Activated naive CD4-positive, alpha-beta T cell treated with anti-CD3 and anti-CD28 coated beads, Interleukin-2, amount 10 ng/mL, durations not matched to agents 7 days and 5 days (primary cell): ENCODE measurements at regions not wholly inside any gene's neighbourhood (a gene's known extent, or its start where the extent isn't known, plus 50 kb on each side); places are given as distances from the start of the nearest gene placed in this dataset.

ENCODE experiments used
- CTCF ChIA-PET: fragments of 350-600 bp; sonication (Branson Sonifier 250); formaldehyde crosslinking; loops from one replicate; lab custom pipeline; 2021; ENCODE audit warnings: antibody characterized with exemption; lab: Charles Lee
- DNase-seq: peaks from one replicate; pipeline ENCODE4 v3.0.0-alpha.2; 2020
- H3K27ac Mint-ChIP-seq: one replicate; pipeline ENCODE4 v1.8.0; 2021; ENCODE audit warnings: mild to moderate bottlenecking, moderate library complexity, mixed read lengths
- H3K27me3 Mint-ChIP-seq: one replicate; pipeline ENCODE4 v1.8.0; 2021; ENCODE audit warnings: mild to moderate bottlenecking, mixed read lengths
- H3K36me3 Mint-ChIP-seq: one replicate; pipeline ENCODE4 v1.8.0; 2021; ENCODE audit warnings: mixed read lengths
- H3K4me1 Mint-ChIP-seq: one replicate; pipeline ENCODE4 v1.8.0; 2021; ENCODE audit warnings: mixed read lengths
- H3K4me3 Mint-ChIP-seq: one replicate; pipeline ENCODE4 v1.8.0; 2021; ENCODE audit warnings: mild to moderate bottlenecking, moderate library complexity, mixed read lengths
- H3K9me3 Mint-ChIP-seq: one replicate; pipeline ENCODE4 v1.8.0; 2021; ENCODE audit warnings: mixed read lengths

GRCh38 chr5:27705661-27706060, 667.3 kb upstream of the CDH9 start:
- CTCF ChIA-PET, result no interaction called here
- no peak overlapping the region for H3K27ac Mint-ChIP-seq
- no peak for DNase-seq
- H3K9me3 Mint-ChIP-seq, result peaks cover 7% of the 10 kb centered on the region
- H3K27me3 Mint-ChIP-seq, result no peaks in the 10 kb centered on the region
- no peaks in the 10 kb centered on the region for H3K4me1 Mint-ChIP-seq
- H3K36me3 Mint-ChIP-seq, result no peaks in the 10 kb centered on the region
- H3K4me3 Mint-ChIP-seq, result no peak overlapping the region

- no peak overlapping the region for H3K4me3 Mint-ChIP-seq
- no peaks in the 10 kb centered on the region for H3K4me1 Mint-ChIP-seq
- H3K36me3 Mint-ChIP-seq, result no peaks in the 10 kb centered on the region
- CTCF ChIA-PET, result no interaction called here
- H3K9me3 Mint-ChIP-seq, result peaks cover 9% of the 10 kb centered on the region
- no peak for DNase-seq
- H3K27me3 Mint-ChIP-seq, result no peaks in the 10 kb centered on the region
- no peak overlapping the region for H3K27ac Mint-ChIP-seq
Observed at GRCh38 chr5:27701931-27702903, 663.8 kb upstream of the CDH9 start.

- peaks cover 9% of the 10 kb centered on the region for H3K9me3 Mint-ChIP-seq
- no peaks in the 10 kb centered on the region for H3K36me3 Mint-ChIP-seq
- H3K4me1 Mint-ChIP-seq, result no peaks in the 10 kb centered on the region
- CTCF ChIA-PET, result no interaction called here
- no peak overlapping the region for H3K4me3 Mint-ChIP-seq
- no peak for DNase-seq
- H3K27ac Mint-ChIP-seq, result no peak overlapping the region
- H3K27me3 Mint-ChIP-seq, result no peaks in the 10 kb centered on the region
Observed at GRCh38 chr5:27700526-27700925, 662.1 kb upstream of the CDH9 start.

GRCh38 chr5:27682600-27682999, 644.2 kb upstream of the CDH9 start:
- H3K9me3 Mint-ChIP-seq, result peaks cover 31% of the 10 kb centered on the region

GRCh38 chr5:27652505-27652904, 614.1 kb upstream of the CDH9 start:
- Mint-ChIP-seq H3K4me1 (no peaks in the 10 kb centered on the region), H3K27me3 (no peaks in the 10 kb centered on the region), H3K9me3 (peaks cover 16% of the 10 kb centered on the region), H3K27ac (no peak overlapping the region), H3K4me3 (no peak overlapping the region), H3K36me3 (no peaks in the 10 kb centered on the region)
- DNase-seq, result no peak
- CTCF ChIA-PET, result no interaction called here

More at GRCh38 chr5:27682600-27682999, 644.2 kb upstream of the CDH9 start:
- Mint-ChIP-seq H3K4me3 (no peak overlapping the region), H3K27me3 (no peaks in the 10 kb centered on the region), H3K36me3 (no peaks in the 10 kb centered on the region), H3K27ac (no peak overlapping the region), H3K4me1 (no peaks in the 10 kb centered on the region)
- CTCF ChIA-PET, result no interaction called here
- DNase-seq, result no peak

GRCh38 chr5:27639005-27639612, 600.7 kb upstream of the CDH9 start:
- Mint-ChIP-seq H3K27ac (no peak overlapping the region), H3K36me3 (no peaks in the 10 kb centered on the region), H3K4me3 (no peak overlapping the region), H3K27me3 (no peaks in the 10 kb centered on the region), H3K4me1 (no peaks in the 10 kb centered on the region), H3K9me3 (peaks cover 25% of the 10 kb centered on the region)
- CTCF ChIA-PET, result interaction anchor here (0.7 kb wide), 1 partner anchor 9 kb away, joined by 3 read pairs; no protein-coding TSS in a partner anchor
- DNase-seq, result no peak

- CTCF ChIA-PET, result no interaction called here
- H3K9me3 Mint-ChIP-seq, result peaks cover 23% of the 10 kb centered on the region
- H3K27me3 Mint-ChIP-seq, result no peaks in the 10 kb centered on the region
- no peaks in the 10 kb centered on the region for H3K36me3 Mint-ChIP-seq
- H3K4me3 Mint-ChIP-seq, result no peak overlapping the region
- H3K4me1 Mint-ChIP-seq, result no peaks in the 10 kb centered on the region
- no peak overlapping the region for H3K27ac Mint-ChIP-seq
- no peak for DNase-seq
Observed at GRCh38 chr5:27619982-27620381, 581.6 kb upstream of the CDH9 start.

GRCh38 chr5:27612161-27612560, 573.8 kb upstream of the CDH9 start:
- Mint-ChIP-seq H3K27me3 (no peaks in the 10 kb centered on the region), H3K36me3 (no peaks in the 10 kb centered on the region), H3K4me3 (no peak overlapping the region), H3K4me1 (no peaks in the 10 kb centered on the region), H3K9me3 (peaks cover 22% of the 10 kb centered on the region), H3K27ac (no peak overlapping the region)
- CTCF ChIA-PET, result no interaction called here
- DNase-seq, result no peak

GRCh38 chr5:27608992-27609391, 570.6 kb upstream of the CDH9 start:
- Mint-ChIP-seq H3K9me3 (peaks cover 7% of the 10 kb centered on the region), H3K4me3 (no peak overlapping the region), H3K4me1 (no peaks in the 10 kb centered on the region), H3K36me3 (no peaks in the 10 kb centered on the region), H3K27me3 (no peaks in the 10 kb centered on the region), H3K27ac (no peak overlapping the region)
- CTCF ChIA-PET, result no interaction called here
- no peak for DNase-seq

- no peak for DNase-seq
- no peaks in the 10 kb centered on the region for H3K36me3 Mint-ChIP-seq
- no peaks in the 10 kb centered on the region for H3K4me1 Mint-ChIP-seq
- H3K4me3 Mint-ChIP-seq, result no peak overlapping the region
- H3K27me3 Mint-ChIP-seq, result no peaks in the 10 kb centered on the region
- no peak overlapping the region for H3K27ac Mint-ChIP-seq
- H3K9me3 Mint-ChIP-seq, result peaks cover 8% of the 10 kb centered on the region
- CTCF ChIA-PET, result no interaction called here
Observed at GRCh38 chr5:27598576-27598975, 560.2 kb upstream of the CDH9 start.

- Mint-ChIP-seq H3K4me3 (no peak overlapping the region), H3K9me3 (peaks cover 8% of the 10 kb centered on the region), H3K27me3 (no peaks in the 10 kb centered on the region), H3K4me1 (no peaks in the 10 kb centered on the region), H3K27ac (no peak overlapping the region), H3K36me3 (no peaks in the 10 kb centered on the region)
- DNase-seq, result no peak
- CTCF ChIA-PET, result no interaction called here
Observed at GRCh38 chr5:27594141-27594540, 555.8 kb upstream of the CDH9 start.

GRCh38 chr5:27592231-27592630, 553.8 kb upstream of the CDH9 start:
- no peaks in the 10 kb centered on the region for H3K4me1 Mint-ChIP-seq
- H3K36me3 Mint-ChIP-seq, result no peaks in the 10 kb centered on the region
- no peak overlapping the region for H3K27ac Mint-ChIP-seq
- no peak overlapping the region for H3K4me3 Mint-ChIP-seq
- peaks cover 16% of the 10 kb centered on the region for H3K9me3 Mint-ChIP-seq
- H3K27me3 Mint-ChIP-seq, result no peaks in the 10 kb centered on the region
- DNase-seq, result no peak
- CTCF ChIA-PET, result no interaction called here

- DNase-seq, result no peak
- CTCF ChIA-PET, result no interaction called here
- Mint-ChIP-seq H3K4me1 (no peaks in the 10 kb centered on the region), H3K4me3 (no peak overlapping the region), H3K27ac (no peak overlapping the region), H3K9me3 (peaks cover 13% of the 10 kb centered on the region), H3K36me3 (no peaks in the 10 kb centered on the region), H3K27me3 (no peaks in the 10 kb centered on the region)
Observed at GRCh38 chr5:27590503-27590902, 552.1 kb upstream of the CDH9 start.

GRCh38 chr5:27578279-27578678, 539.9 kb upstream of the CDH9 start:
- Mint-ChIP-seq H3K9me3 (peaks cover 14% of the 10 kb centered on the region), H3K27ac (no peak overlapping the region), H3K4me1 (no peaks in the 10 kb centered on the region), H3K4me3 (no peak overlapping the region), H3K36me3 (no peaks in the 10 kb centered on the region), H3K27me3 (no peaks in the 10 kb centered on the region)
- no peak for DNase-seq
- CTCF ChIA-PET, result no interaction called here

- Mint-ChIP-seq H3K4me1 (no peaks in the 10 kb centered on the region), H3K36me3 (no peaks in the 10 kb centered on the region), H3K9me3 (peaks cover 4% of the 10 kb centered on the region), H3K27ac (no peak overlapping the region), H3K27me3 (no peaks in the 10 kb centered on the region), H3K4me3 (no peak overlapping the region)
- no peak for DNase-seq
- CTCF ChIA-PET, result no interaction called here
Observed at GRCh38 chr5:27571681-27572080, 533.3 kb upstream of the CDH9 start.
